ENCODE measurements at regions not wholly inside any gene's neighbourhood (a gene's known extent, or its start where the extent isn't known, plus 50 kb on each side); places are given as distances from the start of the nearest gene placed in this dataset.

DNA sequence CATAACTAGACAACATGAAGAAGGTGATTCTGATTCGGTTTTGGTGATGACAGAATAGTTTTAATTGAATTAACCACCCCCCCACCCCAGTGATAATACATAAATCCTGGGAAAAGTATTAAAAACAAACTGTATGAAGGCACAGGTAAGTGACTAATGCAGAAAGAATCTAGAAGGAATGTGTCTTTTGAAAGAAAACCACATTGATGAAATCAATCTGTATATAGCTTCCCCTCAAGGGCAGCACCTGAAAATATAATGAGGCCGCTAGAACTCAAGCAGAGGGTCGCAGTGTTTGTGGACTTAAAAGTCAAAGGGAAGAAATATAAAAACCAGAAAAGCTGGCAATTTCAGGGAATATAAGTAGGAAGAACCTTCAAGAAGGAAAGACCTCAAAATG is 580.5 kb upstream of the CHORDC1 start:
- no peak for DNase-seq

GRCh38 chr11:90798769-90799168 is 575.9 kb upstream of the CHORDC1 start:
- no peak for DNase-seq

DNA sequence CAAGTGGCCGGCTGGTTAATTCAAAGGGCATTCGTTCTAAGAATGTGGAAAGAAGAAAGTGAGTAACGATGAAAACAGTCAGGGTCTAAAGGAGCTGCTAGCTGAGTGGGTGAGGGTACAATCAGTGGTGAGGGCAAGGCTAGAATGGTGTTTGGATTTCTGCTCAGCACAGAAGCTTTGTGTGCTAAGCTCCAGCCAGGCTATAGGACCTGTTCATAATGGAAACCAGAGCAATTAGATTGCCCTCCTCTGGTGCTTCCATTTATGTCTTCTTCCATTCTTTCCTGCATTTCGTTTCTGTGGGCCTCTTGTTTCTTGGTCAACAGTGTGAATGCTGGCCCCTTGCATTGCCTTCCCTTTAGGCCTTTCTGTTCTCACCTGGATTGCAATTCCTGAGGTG is 572.9 kb upstream of the CHORDC1 start:
- no peak for DNase-seq

GRCh38 chr11:90788961-90789360 is 566.1 kb upstream of the CHORDC1 start:
- no peak for DNase-seq

DNA sequence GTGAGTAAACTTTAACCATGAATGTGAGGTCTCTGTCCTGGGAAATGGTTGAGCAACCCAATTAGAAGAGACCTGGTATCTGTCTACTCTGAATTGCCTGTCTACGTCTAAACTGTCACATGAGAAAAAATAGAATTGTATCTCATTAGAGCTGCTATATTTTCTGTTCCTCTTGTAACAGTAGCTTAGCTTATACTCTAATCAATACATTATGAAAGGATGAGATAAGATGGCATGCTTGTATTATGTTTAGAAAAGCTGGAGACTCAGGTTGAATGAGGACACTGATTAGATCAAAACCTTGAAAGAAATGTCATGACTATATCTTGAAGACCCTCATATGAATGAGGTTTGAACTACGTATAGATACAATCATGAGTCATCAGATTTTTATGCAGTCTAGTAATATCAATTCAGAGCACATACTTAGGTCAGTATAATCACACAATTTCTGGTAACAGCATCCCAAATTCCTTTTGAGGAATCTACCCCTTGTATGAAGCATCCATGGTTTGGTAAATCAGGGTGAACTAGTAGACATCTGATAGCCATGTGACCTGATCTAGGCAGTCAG is 561.5 kb upstream of the CHORDC1 start:
- no peak for DNase-seq

GRCh38 chr11:90783111-90783510 is 560.3 kb upstream of the CHORDC1 start:
- DNase-seq, result no peak

DNA sequence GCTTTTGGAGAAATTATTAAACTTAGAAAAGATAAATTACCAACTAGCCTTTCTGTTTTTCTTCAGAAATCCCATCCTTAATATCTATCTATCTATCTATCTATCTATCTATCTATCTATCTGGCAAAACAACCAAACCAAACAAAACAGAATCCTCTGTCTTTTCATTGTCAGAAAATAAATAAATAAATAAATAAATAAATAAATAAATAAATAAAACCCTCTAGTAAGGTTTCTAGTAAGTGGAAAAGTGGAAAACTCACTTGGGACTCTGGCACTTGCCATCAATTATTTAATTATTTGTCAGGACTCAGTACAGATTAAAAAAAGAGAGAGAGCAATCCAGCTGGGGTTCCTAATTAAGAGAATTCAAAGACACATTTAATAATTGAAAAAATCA is 556.2 kb upstream of the CHORDC1 start:
- no peak for DNase-seq

GRCh38 chr11:90775567-90776165 is 552.8 kb upstream of the CHORDC1 start:
- no peak for DNase-seq

DNA sequence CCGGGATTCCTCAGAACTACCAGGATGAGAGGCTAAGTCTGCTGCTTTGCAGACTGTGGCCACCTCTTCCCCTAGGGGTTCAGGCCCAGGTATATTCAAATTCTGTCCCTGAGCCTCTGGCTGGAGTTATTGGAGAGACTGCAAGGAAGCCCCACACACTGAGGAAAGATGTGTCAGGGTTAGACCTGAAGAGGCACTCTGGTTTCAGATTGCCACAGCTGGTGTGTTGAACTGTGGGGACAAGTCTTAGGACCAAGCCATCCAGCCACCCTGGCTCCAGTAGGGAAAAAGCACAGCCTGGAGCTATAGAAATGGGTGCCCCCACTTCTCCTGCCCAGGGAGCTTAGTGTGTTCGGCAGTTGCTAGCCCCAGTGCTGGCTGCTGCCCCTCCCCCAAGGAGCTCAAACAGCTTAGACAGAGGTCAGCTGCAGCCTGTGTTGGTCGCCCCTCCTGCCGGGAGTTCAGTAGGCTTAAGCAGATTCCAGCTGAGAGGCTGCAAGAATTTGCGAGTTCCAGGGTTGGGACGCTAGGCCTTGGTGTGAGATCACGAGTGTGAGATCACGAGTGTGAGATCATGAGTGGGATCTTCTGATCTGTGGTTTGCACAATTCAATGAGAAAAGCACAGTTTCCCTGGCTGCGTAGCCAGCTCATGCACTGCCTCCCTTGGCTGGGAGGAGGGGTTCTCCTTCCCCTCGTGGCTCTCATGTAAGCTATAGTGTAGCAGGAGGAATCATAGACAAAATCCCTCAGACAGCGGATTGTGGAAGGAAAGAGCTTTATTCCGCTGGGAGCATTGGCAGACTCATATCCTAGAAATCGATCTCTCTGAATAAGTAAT is 552.1 kb upstream of the CHORDC1 start:
- no peak for DNase-seq

DNA sequence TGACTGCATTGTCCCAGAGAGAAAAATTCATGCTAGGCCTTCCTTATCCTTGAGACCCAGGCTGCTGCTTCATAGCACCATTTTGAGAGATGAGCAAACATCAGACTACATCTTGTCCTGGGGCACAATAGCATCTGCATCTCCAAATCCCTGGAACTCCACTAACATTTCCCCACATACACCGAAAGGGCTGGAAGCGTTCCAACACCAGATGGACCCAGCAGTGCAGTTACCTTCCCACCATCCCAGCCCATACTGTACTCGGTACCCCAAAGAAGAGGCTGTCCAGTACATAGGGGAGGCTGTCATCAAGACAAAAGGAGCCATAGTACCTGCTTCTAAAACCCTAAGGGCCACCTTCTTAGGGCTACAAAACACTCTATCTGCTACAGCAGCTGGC is 547.2 kb upstream of the CHORDC1 start:
- DNase-seq, result no peak

GRCh38 chr11:90766121-90766520 is 543.3 kb upstream of the CHORDC1 start:
- no peak for DNase-seq

GRCh38 chr11:90764691-90765090 is 541.8 kb upstream of the CHORDC1 start:
- no peak for DNase-seq

- DNase-seq, result no peak
Observed at GRCh38 chr11:90757849-90758494, 535.1 kb upstream of the CHORDC1 start.

DNA sequence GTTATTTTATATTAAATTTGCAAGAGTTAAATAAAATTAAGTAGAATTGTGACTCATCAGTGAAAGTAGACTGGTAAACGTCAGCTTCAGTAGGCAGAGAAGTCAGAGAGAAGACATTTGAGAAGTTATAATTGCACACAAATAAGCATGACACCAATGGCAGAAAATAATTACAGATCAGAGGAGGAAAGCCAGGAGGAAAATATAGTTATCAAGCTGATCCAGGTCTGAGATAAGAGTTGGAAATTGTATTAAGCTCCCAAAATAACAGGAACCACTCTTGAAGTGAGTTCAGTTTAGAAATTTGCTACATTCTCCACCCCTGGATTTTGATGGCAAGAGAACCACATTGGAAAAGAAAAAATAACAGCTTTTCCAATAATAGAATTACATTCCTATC is 533.8 kb upstream of the CHORDC1 start:
- no peak for DNase-seq

DNA sequence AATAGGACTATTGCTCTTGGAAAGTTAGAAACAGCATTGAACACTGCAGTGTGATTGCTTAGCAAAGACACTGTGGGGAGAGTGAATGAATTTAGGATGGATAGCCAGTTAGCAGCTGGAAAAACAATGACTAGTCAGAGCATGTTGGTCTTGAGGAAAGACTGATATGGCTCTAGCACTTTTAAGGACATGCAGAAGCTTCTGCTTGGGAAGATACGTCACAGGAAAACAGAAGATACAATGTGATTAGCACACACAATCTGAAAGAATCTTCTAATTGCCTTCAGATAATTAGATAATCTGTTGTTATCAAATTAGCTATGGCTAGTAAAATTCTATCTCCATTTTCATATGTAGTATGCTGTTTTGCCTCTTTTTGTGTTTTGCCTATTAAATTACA is 530.7 kb upstream of the CHORDC1 start:
- DNase-seq, result no peak

DNA sequence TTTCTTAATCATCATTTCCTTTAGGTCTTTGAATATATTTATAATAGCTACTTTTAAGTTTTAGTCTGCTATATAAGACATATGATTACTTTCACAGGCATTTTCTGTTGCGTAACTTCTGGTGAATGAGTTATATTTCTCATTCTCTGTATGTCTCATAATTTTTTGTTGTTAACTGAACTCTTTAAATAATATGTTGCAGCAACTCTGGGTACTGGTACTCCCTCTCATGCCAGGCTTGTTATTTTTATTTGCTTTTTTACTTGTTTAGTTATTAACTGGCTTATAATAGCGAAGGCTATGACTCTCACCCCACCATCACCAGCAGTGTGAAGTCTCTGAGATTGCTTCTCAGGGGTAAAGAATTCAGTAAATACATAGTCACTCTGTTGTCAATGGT is 524.2 kb upstream of the CHORDC1 start:
- no peak for DNase-seq

DNA sequence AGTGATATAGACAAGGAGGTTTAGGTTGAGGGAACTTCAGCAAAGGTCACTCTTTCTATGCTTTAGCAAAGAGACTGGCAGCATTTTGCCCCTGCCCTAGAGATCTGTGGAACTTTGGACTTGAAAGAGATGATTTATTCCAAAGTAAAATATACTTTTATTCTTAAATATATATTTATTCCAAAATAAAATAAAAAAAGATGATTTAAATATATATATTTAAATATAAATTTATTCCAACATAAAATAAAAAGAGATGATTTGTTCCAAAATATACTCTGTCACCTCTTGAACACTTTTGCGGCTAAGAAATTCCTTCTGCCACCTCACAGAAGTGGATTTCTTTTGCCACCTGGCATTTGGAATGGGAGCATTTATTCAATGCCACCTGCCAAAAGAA is 521.3 kb upstream of the CHORDC1 start:
- no peak for DNase-seq

- DNase-seq, result no peak
Observed at GRCh38 chr11:90738799-90739198, 516.0 kb upstream of the CHORDC1 start.

GRCh38 chr11:90737444-90738050 is 514.7 kb upstream of the CHORDC1 start:
- no peak for DNase-seq

DNA sequence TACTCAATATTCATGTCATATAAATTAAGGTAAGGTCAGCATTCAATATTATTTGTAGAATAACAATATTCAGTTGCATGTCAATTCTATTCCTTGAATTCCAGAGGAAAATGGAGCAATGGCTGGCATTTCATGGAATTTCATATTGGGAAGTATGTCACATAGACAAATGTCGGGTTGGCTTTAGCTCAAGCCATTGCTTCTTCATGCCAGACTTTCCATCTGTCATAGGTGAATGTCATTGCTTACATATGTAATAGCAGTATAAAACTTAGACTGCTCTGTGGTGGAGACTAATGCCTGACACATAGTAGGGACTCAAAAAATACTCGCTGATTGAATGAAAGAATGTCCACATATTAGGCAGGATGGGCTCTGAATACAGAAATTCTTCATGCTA is 509.6 kb upstream of the CHORDC1 start:
- DNase-seq, result no peak

DNA sequence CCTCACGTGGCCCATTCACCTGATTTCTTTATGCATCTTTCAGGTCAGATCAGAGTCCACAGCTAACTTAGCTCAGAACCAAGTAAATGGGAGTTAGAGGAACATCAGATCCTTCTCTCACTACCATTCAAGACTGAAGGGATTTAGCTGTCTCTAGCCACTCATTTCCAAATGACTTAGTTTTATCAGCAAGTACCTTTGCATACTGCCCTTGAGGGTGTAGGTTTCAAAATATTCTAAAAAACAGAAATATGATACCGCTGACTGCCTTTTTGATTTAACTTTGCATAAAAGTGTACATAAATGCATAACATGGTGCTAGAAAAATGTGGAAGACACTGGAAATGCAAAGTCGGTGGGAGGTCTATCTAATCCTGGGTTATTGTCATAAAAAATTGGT is 500.6 kb upstream of the CHORDC1 start:
- DNase-seq, result no peak

- no peak for DNase-seq
Observed at GRCh38 chr11:90722552-90723190, 499.8 kb upstream of the CHORDC1 start.

- DNase-seq, result no peak
Observed at GRCh38 chr11:90717522-90717921, 494.7 kb upstream of the CHORDC1 start.
